EL (cell line): ENCODE measurements at regions not wholly inside any gene's neighbourhood (a gene's known extent, or its start where the extent isn't known, plus 50 kb on each side); places are given as distances from the start of the nearest gene placed in this dataset.
A peak's percentile ranks its signal among the peaks of the same experiment; 100 is the strongest.

ENCODE experiments used
- DNase-seq: peaks from one replicate; pipeline ENCODE4 v3.0.0-alpha.2; 2016

DNA sequence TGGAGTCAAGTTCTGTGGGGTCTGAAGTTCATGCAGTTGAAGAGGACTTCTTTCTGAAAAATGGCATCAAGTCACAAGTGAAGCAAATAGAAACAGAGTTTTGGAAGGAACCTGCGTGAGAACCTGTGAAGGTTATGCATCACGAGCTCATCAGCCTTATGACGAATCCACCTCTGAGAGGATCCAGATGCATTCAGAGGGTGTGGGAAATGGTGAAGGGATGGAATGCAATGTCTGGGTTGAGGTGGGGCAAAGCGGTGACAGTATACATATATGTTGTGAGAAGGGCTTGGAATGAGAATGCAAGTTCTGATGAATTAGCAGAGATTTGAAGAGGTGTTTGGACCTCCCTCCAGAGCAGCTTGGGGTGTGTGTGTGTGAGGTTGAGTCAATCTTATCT, 382.1 kb upstream of the TBL1XR1 start:
- DNase-seq, result no peak

DNA sequence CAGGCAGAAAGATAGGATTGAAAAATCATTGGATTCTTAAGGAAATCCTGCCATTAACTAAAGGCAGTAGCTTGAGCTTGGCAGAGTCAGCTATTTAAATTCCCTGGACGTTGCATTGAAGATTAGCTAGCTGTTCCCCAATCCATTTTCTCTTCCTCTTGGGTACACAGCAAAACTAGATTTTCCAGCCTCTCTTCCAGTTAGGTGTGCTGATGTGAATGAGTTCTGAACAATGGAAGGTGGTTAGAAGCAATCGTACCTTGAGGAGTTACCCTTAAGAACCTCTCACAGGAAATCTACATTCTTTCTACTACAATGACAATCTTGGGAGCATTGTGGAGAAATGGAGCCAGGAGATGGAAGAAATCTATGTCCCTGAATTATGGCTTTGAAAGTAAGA, 383.2 kb upstream of the TBL1XR1 start:
- DNase-seq, result no peak

DNA sequence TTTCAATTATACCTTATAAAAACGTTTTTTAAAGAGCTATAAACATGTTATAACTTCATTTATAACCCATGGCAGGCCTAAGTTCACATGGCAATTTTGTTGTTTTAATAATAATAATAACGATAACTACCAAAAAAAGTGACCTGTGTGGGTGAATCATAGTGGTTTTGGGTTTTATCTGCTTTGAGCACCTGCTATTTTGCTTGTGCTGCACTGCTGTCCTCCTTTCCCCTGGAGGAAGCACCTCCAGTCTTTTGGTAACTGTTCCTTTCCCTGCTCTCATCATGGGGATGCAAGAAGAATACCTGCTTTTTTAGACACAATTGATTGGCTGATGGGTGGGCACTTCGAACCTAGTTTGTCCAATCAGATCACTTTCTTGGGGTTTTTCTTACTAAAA, 388.0 kb upstream of the TBL1XR1 start:
- DNase-seq, result no peak

DNA sequence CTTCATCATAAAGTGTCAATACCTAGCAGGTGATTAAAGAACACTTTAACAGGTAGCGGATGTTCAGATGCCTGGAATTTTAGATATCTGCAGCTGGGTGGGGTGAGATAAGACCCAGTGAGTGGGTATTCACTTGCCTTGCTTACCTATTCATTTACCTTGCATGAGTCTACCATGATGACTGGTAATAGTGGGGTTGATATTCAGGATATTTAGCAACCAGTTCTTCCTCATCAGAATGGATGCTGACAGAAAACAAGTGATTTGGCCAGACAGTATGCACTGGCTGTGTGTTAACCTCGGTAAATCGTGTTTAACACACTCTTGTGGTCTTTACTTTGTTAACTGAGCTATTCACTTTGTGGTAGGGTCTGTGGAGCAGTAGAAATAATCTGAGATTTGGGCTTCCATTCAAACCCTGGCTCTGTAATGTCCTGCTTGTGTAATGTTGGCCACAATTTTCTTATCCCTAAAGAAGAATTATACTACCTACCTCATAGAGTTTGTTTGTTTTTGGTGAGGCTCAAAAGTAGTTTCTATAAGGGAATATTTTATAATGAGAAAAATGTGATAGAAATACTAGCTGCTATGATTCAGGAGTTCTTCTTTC, 391.9 kb upstream of the TBL1XR1 start:
- no peak for DNase-seq

DNA sequence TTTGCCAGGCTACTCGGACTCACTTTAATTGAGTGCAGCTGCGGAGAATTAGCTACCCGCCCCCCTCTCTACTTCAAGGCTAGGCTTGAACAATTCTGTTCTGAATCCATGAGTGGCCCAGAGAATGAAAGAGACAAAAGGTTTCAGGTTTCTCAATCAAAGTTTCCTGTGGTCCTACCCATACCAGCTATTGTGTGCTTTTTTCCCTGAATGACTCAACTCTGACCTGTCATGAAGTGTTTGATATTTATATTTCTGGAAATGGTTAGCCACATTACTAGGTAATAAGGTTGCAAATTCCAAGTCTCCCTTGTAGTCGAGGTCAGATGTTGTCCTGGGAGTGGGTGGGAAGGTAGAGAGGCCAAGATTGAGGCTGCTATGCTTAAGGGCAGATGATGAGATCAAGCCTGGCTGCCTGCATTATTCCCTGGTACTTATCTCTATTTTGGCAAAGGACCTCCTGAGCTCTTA, 392.7 kb upstream of the TBL1XR1 start:
- DNase-seq, result peak; percentile 67

DNA sequence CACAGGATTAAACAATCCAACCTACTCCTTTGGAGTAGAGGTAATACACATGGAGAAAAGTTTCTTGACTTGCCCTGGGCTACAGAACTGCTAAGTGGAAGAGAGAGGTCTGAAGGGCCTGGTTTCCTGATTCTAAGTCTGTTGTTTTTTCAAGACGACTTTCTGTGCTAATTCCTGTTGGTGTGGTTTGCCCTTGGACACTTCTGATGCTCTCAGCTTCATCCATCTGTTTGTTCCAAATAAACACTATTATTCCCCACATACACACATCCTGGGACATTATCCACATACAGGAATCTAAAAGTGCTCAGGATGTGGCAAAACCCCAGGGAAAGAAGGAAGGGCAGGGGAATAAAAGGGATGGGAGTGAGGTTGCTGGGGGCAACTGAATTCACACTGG, 393.5 kb upstream of the TBL1XR1 start:
- no peak for DNase-seq

DNA sequence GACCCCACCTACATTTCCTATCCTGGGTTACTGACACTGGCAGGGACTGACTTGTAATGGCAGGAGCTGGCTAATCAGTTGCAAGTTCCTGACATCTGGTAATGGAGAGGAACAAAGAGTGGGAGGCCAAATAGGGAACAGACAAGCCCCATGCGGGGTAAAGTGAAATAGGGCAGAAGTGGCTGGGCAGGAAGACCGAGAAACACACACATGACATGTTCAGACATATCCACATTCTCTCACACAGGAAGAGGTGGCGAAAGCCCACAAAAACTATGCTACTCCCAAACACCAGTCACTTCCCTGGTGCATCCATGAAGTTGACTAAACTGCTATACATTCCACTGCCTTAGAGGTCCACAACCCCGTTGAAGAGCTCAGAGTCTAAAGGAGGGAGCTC, 394.1 kb upstream of the TBL1XR1 start:
- no peak for DNase-seq

DNA sequence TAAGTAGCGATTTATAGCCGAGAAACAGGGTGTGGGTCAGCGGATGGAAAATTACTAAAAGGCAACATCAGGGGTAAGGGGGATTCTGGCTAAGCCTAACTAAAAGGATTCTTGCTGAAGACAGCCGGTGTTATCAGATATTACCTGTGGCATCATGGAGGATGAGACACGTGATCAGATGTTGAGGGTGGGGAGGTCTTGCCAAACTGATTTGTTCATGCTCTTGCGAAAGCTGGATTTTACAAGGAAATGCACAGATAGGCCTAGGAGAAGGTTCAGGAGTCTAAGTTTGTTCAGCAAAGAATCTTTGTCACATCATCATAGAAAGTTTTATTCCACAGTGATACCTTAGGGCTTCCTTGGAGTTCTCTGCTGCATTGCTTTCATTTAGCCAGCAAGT, 396.8 kb upstream of the TBL1XR1 start:
- DNase-seq, result no peak

DNA sequence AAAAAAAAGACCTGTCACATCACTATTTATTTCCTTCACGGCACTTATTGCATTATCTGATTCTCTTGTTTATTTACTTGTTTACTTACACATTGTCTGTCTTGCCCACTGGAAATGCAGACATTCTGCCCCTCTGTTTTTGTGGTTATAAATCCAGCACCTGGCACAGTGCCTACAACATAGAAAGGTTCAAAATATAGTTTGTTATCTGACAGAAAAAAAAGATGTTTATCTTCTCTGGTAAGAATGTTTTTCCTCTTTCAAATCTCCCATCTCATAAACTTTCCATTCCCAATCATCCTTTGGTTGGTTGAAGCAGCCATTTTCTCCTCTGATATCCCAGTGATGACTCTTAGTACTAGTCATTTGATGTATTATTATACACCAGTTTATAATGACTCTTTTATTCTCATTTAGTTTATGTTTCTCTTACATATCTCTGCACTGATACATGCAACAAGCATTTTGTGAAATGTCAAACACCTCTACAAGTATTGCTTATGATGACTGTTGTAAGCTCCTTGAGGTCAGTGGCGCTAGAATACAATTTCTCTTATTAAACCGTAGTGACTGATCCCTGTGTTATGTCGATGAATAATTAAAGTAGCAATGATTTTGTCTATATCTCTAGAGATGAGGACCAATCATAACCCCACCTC, 398.4 kb upstream of the TBL1XR1 start:
- peak; percentile 41 for DNase-seq

DNA sequence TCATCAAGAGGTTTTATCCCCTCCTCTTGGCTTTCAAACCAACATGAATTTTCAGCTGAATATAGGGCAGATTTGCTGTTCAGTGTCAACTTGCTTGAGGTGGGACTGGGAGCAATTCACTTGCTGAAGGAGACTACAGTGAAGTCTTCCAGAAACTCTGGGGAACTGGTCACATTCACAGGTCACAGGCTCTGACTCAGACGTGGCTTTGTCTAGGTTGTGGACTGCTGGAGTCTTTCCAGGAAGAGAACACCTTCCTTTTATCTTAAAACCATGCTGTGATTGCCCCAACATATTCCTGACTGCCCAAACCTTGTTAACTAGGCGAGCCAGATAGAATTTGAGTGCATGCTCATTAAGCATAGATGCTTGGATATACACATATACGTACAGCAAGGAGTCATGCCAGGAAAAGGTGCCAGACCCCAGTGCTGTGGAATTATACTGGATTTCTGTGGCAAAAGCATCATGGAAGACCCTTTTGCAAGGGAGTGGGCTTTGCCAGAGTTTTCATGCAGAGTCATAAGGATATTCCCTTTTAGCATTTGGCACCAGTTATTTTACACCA, 399.1 kb upstream of the TBL1XR1 start:
- DNase-seq, result no peak

DNA sequence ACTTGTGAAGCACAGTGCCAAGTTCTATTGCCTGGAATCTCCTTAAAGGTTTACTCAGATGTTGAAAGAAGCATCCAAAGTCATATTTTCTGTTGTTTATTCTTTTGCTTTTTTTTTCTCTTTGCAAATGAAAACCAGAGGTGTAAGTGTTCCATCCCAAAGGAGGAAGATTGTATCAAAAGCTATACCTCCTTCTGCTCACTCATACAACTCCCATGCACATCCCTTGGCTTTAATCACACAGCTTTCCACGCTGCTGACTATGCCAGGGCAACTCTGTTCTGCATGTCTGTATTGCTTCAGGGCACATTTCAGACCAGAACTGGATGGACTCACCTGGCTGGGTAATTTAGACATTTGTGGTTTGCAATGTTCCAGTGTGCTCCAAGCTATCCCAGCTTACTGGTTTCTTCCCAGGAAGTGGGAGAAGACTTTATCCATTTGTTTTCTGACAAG, 399.6 kb upstream of the TBL1XR1 start:
- DNase-seq, result no peak

DNA sequence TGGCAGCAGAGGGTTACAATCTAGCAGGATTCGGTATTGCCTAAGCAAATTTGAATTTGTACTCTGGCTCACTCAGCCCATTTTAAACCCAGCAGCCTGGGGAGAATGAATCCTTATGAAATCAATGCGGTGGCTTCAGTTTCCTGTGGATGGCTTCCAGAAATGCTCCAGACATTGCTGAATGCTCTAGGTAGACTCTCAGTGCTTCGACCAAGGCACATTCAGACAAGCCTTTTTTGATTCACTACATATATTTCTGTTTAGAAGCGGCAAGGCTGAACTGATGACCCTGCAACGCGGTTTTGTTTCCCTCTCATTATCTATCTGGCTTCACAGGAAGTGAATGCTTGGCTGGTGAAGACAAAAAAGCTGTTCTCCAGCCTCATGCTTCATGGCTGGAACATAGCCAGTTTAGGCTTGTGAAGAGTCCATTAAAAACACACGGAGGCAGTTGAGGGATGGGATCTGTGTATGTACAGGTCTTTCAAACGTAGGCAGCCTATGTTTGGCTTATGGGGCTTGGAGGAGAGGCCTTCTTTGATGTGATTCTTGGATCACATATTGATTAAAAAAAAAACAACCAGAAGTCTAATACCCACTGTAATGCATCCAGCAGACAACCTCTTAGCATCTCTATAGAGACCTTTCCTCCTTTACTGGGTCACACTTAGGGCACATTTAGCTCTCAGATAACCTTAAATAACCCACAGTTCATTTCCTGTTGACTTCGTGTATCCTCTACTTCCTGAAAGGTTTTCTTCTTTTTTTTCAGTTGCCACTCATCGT, 400.2 kb upstream of the TBL1XR1 start:
- peak; percentile 82 for DNase-seq

DNA sequence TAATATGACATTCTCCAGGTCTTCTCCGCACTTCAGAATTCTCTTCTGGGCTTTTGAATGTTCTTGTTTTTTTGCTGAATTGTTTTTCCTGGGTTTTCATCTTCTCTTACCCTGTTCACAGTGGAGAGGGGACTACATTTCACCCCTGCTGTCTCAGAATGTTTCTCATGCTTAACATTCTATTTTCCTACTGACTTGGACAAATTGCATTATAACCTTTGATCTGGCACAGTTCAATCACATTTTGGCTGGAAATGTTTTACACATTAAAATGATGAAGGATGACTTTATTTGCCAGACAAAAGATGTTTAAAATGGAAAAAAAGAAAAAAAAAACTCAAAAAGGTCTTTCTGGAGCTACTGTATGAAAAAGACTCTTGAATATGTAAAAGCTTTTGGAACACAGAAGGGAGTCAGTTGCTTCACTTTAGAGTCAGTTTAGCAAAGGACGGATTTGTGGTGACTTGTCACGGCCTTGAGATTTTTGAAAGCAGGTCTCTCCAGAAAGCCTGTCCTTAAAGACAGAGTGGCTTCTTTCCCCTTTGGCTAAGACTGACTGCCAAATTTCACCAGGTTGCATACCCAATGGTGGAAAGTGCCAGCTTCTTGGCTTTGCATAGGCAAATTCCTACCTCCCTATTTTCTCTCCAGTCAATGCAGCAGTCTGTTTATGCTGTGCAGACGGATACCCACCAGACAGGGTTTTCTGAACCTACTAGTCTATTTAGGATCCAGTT, 401.0 kb upstream of the TBL1XR1 start:
- DNase-seq, result no peak

DNA sequence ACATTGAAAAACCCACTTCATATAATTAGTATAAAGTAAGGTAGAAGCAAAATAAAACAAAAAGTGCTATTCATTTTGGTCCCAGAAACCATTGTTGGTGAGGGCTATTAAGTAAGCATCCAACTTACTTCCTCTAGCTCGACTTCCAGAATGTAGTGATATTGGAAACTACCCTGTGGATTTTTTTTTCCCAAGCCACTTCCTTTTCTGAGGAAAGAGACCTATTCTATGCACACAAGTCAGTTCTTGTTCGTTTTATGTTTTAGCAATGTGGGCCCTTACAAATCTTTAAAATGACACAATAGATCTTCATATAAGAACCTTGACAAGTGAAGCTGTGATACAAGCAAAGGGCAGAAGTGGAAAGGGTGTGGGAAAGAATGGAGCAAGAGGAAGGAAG, 402.0 kb upstream of the TBL1XR1 start:
- DNase-seq, result no peak

DNA sequence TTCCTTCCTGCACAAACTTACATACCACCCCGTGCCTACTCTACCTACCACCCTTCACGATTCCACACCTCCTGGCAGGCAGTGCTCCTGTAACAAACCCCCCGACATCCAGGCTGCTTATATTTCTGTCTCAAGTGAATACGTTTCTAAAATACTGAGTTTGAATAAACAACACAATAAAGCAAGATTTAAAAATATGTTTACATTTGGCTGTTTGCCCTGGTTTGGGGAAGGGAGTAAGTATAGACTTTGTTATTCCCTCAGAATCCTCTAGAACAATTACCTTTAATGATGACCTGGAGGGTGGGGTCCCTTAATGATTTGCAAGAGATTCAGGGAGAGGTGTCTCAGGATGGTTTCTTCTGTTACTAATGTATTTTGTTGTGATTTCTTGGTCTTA, 402.6 kb upstream of the TBL1XR1 start:
- DNase-seq, result no peak

DNA sequence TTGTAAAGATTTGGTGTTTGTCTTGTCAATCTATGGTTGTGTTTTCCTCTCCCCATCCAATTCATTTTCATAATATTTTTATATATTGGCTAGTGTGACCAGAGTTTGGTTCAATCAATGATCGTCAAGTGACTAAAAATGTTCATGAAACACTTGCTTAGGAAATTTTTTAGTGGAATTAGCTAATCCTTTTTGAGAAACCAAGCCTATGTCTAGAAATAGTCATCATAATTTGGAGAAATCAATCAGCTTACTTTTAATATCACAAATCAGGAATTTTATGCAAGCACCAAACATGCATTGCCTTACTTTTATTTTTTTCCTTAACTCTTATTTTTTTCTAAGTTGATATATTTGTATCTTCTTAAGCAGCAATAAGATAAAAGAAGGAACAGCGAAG, 403.1 kb upstream of the TBL1XR1 start:
- no peak for DNase-seq

DNA sequence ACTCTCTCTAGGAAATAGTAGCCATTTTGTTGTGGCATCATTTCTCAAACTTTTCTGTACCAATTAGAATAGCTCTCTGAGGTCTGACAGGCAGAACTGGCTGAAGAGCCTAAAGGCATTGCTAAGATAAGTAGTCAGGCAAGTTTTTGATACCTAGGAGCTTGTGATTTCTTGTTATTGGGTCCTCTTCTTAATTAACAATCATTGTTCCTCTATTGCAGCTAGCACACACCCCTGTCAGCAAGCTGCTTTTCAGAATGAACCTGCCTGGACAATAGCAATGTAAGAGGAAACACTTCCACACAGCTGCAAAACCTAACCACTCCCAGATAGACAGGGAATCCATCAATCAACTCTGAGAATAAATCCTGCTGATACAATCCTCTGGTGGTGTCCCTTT, 403.9 kb upstream of the TBL1XR1 start:
- no peak for DNase-seq

DNA sequence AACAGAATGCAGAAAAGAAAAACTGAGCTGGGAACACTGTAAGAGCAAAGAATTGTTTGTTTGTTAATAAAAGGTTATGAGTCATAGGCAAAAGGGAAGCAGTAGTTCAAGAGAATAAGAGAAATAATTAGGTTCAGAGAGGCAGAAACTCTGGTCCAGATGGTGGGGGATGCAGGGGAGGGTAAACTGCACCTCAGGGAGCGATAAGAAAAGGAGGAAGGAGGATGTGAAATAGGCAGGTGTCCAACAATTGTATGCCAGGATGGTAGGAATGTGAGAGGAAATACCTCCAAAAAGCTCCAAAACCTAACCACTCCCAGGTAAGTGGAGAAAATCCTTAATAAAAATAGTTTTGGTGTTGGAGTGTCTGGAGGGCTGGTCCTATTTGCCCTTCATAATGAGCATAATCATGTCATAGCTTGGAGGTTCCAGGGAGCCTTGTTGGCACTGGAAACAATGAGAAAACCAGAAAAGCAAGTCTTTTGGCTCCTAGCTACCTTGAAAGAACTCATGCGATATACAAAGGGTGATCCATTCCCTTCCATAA, 405.4 kb upstream of the TBL1XR1 start:
- DNase-seq, result no peak

DNA sequence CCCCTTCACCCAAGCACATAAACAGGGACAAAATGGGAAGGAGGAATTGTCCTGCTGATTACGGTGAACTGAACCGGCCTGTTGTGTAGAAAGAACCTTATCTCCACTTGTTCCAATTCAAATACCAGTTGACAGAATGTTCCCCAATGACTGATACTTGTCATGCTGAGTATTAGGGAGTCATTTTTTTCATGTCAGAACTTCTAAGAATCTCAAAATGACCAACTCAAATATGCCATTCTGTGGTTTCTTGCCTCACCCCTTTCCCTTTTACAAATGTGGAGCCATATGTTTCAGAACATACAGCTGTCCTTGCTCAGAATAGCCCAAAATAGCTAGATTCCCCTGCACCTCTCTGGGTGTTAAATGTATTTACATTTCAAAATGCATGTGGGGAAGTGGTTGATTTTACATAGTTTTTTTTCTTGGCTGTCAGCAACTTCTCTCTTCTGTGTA, 405.9 kb upstream of the TBL1XR1 start:
- no peak for DNase-seq

DNA sequence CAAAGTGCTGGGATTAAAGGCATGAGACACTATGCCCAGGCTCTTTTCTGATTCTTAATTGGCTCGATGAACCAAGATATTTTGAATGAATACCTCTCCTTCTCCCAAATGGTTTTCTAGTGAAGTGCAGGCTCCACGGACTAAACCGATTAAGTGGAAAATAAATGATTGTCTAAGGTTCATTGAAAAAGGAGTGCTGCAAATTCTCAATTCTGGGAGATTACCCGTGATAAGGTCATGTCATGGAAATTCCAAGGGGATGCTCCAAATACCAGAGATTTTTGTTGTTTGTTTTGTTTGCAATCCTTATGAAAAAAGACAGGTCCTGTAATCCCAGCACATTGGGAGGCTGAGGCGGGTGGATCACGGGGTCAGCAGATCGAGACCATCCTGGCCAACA, 406.9 kb upstream of the TBL1XR1 start:
- no peak for DNase-seq

DNA sequence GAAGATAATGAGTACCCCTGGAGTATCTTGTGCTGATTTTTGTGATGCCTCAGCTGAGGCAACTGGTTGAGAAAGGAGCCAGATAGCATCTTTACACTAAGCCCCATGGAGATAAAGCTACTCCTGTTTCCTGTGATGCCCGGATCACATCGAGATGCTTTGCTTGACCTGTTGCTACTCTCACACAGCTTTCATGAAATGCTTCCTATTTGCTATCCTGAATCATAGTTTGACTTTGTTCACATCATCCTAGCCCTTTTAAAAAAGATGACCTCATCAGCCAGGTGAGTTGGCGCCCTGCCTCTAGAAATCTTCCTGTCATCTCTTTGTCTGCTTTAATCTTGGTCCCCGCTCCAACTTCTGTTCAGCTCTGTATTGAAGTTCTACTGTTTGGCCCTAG, 409.6 kb upstream of the TBL1XR1 start:
- no peak for DNase-seq

DNA sequence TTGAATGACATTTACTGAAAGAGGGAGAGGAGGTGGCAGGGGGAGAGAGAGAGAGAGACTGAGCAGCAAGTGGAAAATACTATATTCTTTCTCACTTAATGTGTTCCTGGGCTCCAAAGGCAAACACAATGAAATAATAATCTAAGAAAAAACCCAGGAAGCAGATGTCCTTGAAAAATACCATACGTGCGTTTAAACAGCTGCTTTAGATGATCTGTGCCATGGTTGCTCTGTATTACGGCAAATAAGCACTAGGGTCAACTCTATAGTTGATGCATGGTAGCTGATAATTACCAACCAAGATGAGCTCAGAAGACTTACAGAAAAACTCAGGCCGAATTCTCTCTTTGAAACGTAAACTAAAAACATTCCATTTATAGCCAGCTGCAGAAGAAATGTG, 410.3 kb upstream of the TBL1XR1 start:
- DNase-seq, result no peak

DNA sequence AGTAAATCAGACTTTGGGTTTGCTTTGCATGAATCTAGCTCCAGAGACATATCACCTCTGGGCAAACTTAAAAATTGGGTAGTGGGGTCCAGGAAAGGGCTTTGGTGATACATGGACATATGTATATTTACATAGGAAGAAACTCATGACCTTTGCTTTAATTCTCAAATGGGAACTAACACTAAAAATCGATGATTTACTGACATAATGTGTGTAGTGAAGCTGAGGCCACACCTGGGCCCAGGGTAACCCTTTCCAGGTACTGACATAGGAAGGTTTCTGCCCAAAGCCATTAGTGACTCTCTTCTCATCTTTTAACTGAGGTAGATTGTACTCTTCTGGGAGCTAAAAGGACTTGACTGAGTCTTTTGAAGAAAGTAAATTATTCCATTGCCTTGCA, 411.2 kb upstream of the TBL1XR1 start:
- no peak for DNase-seq
